ENCODE measurements at regions not wholly inside any gene's neighbourhood (a gene's known extent, or its start where the extent isn't known, plus 50 kb on each side); places are given as distances from the start of the nearest gene placed in this dataset.

GRCh38 chr10:9160275-9160674 is 1105.8 kb downstream of the GATA3 start:
- no peaks in the 10 kb centered on the region for H3K9me3 ChIP-seq (ENCODE audit: control insufficient read depth, insufficient read depth, low read length)
- no peaks in the 10 kb centered on the region for H3K9me2 ChIP-seq (replicated peaks; ENCODE audit: control insufficient read depth, low read length)
- H3F3A ChIP-seq (ENCODE audit: control insufficient read depth, insufficient read depth), result no peaks in the 10 kb centered on the region
- H3K27ac ChIP-seq (ENCODE audit: low read depth, low read length), result no peak overlapping the region
- no peaks in the 10 kb centered on the region for H3K79me2 ChIP-seq (ENCODE audit: control insufficient read depth, low read length)
- no peak overlapping the region for H3K4me2 ChIP-seq (ENCODE audit: low read length)
- no peaks in the 10 kb centered on the region for H3K27me3 ChIP-seq (ENCODE audit: control insufficient read depth, low read length)
- no peaks in the 10 kb centered on the region for H3K36me3 ChIP-seq (ENCODE audit: control insufficient read depth, low read length)
- no peaks in the 10 kb centered on the region for H3K4me1 ChIP-seq (ENCODE audit: control insufficient read depth, low read length)
- TF ChIP-seq EZH2phosphoT487 (IDR thresholded peaks at IDR 0.05; ENCODE audit: borderline replicate concordance, low read length) (no peak), CTCF (IDR thresholded peaks at IDR 0.05; ENCODE audit: low read depth, low read length, poor library complexity, severe bottlenecking) (no peak)
- no peak overlapping the region for H3K4me3 ChIP-seq (ENCODE audit: low read length)
- H4K20me1 ChIP-seq (ENCODE audit: control insufficient read depth, insufficient read depth, low read depth, low read length), result no peaks in the 10 kb centered on the region

- TF ChIP-seq CTCF (IDR thresholded peaks at IDR 0.05; ENCODE audit: low read depth, low read length, poor library complexity, severe bottlenecking) (no peak), EZH2phosphoT487 (IDR thresholded peaks at IDR 0.05; ENCODE audit: borderline replicate concordance, low read length) (no peak)
- H3K27me3 ChIP-seq (ENCODE audit: control insufficient read depth, low read length), result no peaks in the 10 kb centered on the region
- no peaks in the 10 kb centered on the region for H4K20me1 ChIP-seq (ENCODE audit: control insufficient read depth, insufficient read depth, low read depth, low read length)
- H3K4me1 ChIP-seq (ENCODE audit: control insufficient read depth, low read length), result no peaks in the 10 kb centered on the region
- H3K36me3 ChIP-seq (ENCODE audit: control insufficient read depth, low read length), result no peaks in the 10 kb centered on the region
- H3K4me3 ChIP-seq (ENCODE audit: low read length), result no peak overlapping the region
- no peak overlapping the region for H3K27ac ChIP-seq (ENCODE audit: low read depth, low read length)
- H3K79me2 ChIP-seq (ENCODE audit: control insufficient read depth, low read length), result no peaks in the 10 kb centered on the region
- H3K9me3 ChIP-seq (ENCODE audit: control insufficient read depth, insufficient read depth, low read length), result no peaks in the 10 kb centered on the region
- H3F3A ChIP-seq (ENCODE audit: control insufficient read depth, insufficient read depth), result no peaks in the 10 kb centered on the region
- H3K9me2 ChIP-seq (replicated peaks; ENCODE audit: control insufficient read depth, low read length), result no peaks in the 10 kb centered on the region
- H3K4me2 ChIP-seq (ENCODE audit: low read length), result no peak overlapping the region
Measured at GRCh38 chr10:9163699-9164098, 1109.2 kb downstream of the GATA3 start.

GRCh38 chr10:9166770-9167169 is 1112.3 kb downstream of the GATA3 start:
- H3K4me1 ChIP-seq (ENCODE audit: control insufficient read depth, low read length), result no peaks in the 10 kb centered on the region
- no peaks in the 10 kb centered on the region for H3K36me3 ChIP-seq (ENCODE audit: control insufficient read depth, low read length)
- H4K20me1 ChIP-seq (ENCODE audit: control insufficient read depth, insufficient read depth, low read depth, low read length), result no peaks in the 10 kb centered on the region
- no peaks in the 10 kb centered on the region for H3K9me3 ChIP-seq (ENCODE audit: control insufficient read depth, insufficient read depth, low read length)
- no peaks in the 10 kb centered on the region for H3K27me3 ChIP-seq (ENCODE audit: control insufficient read depth, low read length)
- H3K4me3 ChIP-seq (ENCODE audit: low read length), result no peak overlapping the region
- no peak overlapping the region for H3K27ac ChIP-seq (ENCODE audit: low read depth, low read length)
- H3K4me2 ChIP-seq (ENCODE audit: low read length), result no peak overlapping the region
- no peaks in the 10 kb centered on the region for H3F3A ChIP-seq (ENCODE audit: control insufficient read depth, insufficient read depth)
- no peak for TF ChIP-seq CTCF (IDR thresholded peaks at IDR 0.05; ENCODE audit: low read depth, low read length, poor library complexity, severe bottlenecking)
- no peak for TF ChIP-seq EZH2phosphoT487 (IDR thresholded peaks at IDR 0.05; ENCODE audit: borderline replicate concordance, low read length)
- no peaks in the 10 kb centered on the region for H3K9me2 ChIP-seq (replicated peaks; ENCODE audit: control insufficient read depth, low read length)
- H3K79me2 ChIP-seq (ENCODE audit: control insufficient read depth, low read length), result no peaks in the 10 kb centered on the region

- Histone ChIP-seq H3K36me3 (ENCODE audit: control insufficient read depth, low read length) (no peaks in the 10 kb centered on the region), H3K27me3 (ENCODE audit: control insufficient read depth, low read length) (no peaks in the 10 kb centered on the region)
- TF ChIP-seq CTCF (IDR thresholded peaks at IDR 0.05; ENCODE audit: low read depth, low read length, poor library complexity, severe bottlenecking) (no peak), EZH2phosphoT487 (IDR thresholded peaks at IDR 0.05; ENCODE audit: borderline replicate concordance, low read length) (no peak)
Measured at GRCh38 chr10:9172276-9172675, 1117.8 kb downstream of the GATA3 start.

More at GRCh38 chr10:9172276-9172675, 1117.8 kb downstream of the GATA3 start:
- H3K4me2 ChIP-seq (ENCODE audit: low read length), result no peak overlapping the region
- no peaks in the 10 kb centered on the region for H3F3A ChIP-seq (ENCODE audit: control insufficient read depth, insufficient read depth)
- H3K4me1 ChIP-seq (ENCODE audit: control insufficient read depth, low read length), result no peaks in the 10 kb centered on the region
- no peaks in the 10 kb centered on the region for H3K9me2 ChIP-seq (replicated peaks; ENCODE audit: control insufficient read depth, low read length)
- H3K27ac ChIP-seq (ENCODE audit: low read depth, low read length), result no peak overlapping the region
- H4K20me1 ChIP-seq (ENCODE audit: control insufficient read depth, insufficient read depth, low read depth, low read length), result no peaks in the 10 kb centered on the region
- H3K79me2 ChIP-seq (ENCODE audit: control insufficient read depth, low read length), result no peaks in the 10 kb centered on the region
- H3K9me3 ChIP-seq (ENCODE audit: control insufficient read depth, insufficient read depth, low read length), result no peaks in the 10 kb centered on the region; the same call in 1 of the 2 replicates
- no peak overlapping the region for H3K4me3 ChIP-seq (ENCODE audit: low read length)

Data from DOHH2 (cell line).